Stimulated activated CD4-positive, alpha-beta T cell treated with anti-CD3 and anti-CD28 coated beads, TNF-alpha, amount 100 ng/mL, for 4 hours (primary cell): ENCODE measurements at regions not wholly inside any gene's neighbourhood (a gene's known extent, or its start where the extent isn't known, plus 50 kb on each side); places are given as distances from the start of the nearest gene placed in this dataset.
"Not testable (repeated sequence)": the region's sequence is repeated elsewhere in the genome, so short reads cannot be mapped to it uniquely, and the experiment has no call there.

Experiments used
- DNase-seq, 3 experiments: peaks; one replicate each; pipeline ENCODE4 v3.0.0-alpha.2; 2020; ENCODE audit warnings: low read depth in 3 of 3

- DNase-seq, result peak in 1 of 3 experiments; percentile 5
Measured at GRCh38 chr1:185439727-185440415, 122.8 kb upstream of the IVNS1ABP start.

GRCh38 chr1:185438936-185439335 is 121.9 kb upstream of the IVNS1ABP start:
- no peak for DNase-seq

DNA sequence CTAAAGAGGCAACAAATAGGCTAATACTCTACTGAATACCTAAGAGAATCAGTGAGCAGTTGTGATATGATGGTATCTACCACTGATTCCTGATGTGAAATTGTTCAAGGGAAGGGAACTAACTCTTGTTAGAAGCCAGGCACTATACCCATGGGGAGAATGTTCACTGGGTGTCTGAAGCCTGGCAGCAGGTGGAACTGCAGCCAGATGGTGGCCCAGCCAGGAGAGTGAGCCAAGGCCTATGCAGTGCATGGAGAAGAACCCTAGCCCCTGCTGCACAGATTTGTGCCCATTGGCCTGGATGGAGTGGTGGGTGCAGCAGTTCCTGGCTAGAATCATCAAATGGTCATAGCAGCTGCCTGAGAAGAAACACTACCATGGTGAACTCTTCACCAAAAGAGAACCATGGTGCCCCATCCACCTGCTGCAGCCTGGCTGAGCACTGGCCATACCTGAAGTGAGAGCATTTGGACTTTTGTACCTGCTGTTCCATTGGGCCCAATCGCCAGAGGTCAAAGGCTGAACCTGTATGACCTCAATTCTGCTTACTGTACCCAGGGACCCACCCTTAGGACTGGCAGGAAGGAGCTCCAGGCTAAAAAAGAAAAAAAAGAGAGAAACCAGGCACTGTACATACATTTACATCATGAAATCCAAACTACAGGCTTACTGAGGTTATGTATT is 118.8 kb upstream of the IVNS1ABP start:
- no peak for DNase-seq

DNA sequence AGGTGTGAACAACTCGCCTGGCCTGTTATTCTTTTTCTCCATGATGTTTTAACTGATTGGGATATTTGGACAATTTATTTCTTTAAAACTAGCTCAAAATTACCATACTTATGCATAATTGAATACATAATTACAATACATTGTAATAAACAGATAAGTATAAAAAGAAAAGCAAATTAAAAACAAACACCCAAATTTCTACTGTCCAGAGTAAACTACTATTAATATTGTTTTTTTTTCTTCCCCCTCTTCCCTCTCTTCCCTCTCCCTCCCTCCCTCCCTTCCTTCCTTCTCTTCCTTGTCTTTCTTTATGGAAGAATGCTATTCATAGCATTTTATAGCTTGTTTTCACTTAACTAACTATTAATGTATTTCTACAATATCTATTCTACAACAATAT is 117.7 kb upstream of the IVNS1ABP start:
- DNase-seq, result no peak

DNA sequence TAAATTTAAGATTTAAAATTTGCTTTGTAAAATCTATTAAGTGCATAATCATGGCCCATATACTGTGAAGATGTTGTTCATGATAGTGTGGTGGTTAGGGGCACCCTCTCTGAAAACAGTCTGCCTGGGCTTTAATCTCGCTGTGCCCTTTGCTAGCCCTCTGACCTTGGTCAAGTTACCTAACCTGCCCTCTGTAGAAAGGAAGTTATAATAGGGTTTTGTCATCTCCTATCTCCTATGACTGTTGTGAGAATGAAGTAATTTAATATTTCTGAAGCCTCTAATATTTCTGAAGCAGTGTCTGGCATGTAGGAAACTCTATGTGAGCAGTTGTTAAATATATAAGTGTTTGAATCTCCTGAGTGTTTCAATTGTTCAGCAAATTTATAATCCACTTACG is 116.6 kb upstream of the IVNS1ABP start:
- DNase-seq, result no peak

GRCh38 chr1:185432948-185433347 is 115.9 kb upstream of the IVNS1ABP start:
- DNase-seq, result no peak

GRCh38 chr1:185431612-185432011 is 114.6 kb upstream of the IVNS1ABP start:
- no peak for DNase-seq

DNA sequence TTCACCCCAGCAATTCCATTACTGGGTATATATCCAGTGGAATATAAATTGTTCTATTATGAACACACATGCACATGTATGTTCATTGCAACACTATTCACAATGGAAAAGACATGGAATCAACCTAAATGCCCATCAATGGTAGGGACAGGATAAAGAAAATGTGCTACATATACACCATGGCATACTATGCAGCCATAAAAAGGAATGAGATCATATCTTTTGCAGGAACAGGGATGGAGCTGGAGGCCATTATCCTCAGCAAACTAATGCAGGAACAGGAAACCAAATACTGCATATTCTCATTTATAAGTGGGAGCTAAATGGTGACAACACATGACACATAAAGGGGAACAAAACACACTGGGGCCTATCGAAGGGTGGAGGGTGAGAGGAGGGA is 112.6 kb upstream of the IVNS1ABP start:
- not testable (repeated sequence) for DNase-seq

- no peak for DNase-seq
Measured at GRCh38 chr1:185427776-185428175, 110.7 kb upstream of the IVNS1ABP start.

GRCh38 chr1:185427264-185427663 is 110.2 kb upstream of the IVNS1ABP start:
- DNase-seq, result no peak

- no peak for DNase-seq
Measured at GRCh38 chr1:185426848-185427247, 109.8 kb upstream of the IVNS1ABP start.

GRCh38 chr1:185425163-185425562 is 108.1 kb upstream of the IVNS1ABP start:
- DNase-seq, result no peak

DNA sequence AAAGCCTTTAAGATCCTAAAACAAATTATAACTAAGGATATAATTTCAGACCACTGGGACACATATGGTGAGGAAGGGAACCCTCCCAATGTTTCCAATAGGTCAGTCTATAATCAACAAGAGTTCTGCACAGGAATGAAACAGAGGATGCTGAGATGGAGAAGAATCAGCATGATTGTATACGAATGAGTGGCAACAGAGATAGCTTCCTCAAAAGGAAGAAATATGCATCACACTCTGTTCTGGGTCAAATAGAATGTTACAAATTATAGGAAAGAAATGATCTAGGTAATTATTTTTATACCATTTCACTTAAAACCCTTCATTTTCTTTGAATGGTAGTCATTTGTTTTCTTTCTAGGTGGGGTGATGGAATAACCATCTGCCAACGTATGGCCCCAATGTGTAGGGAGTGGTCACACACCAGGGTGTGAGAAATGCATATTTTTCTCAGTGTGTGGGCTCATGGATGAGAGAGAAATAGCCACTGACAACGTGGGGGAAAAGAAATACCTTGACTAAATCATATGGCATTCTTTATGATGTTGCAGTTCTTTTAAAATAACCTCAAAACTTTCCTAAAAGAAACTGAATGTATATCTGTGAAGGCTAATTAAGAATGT is 104.6 kb upstream of the IVNS1ABP start:
- DNase-seq, result no peak

GRCh38 chr1:185420588-185421081 is 103.6 kb upstream of the IVNS1ABP start:
- DNase-seq, result no peak

DNA sequence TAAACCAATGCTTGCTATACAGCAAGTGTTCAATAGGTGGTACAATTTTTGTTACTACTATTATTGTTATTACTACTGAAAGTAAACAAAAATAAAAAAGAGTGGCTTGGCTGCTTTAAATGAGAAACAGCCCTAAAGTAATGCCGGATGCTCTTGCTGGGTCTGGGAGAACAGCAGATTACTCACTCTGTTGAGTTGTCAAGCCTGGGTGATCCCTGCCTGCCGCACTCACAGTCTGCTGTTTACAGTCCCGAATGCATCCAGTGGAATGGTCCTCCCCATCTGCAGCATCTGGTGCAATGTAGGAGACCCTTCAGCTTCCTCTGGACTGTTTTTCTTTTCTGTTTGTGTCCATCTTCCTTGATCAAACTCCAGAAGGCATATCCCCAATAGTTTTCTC is 102.7 kb upstream of the IVNS1ABP start:
- DNase-seq, result no peak

- DNase-seq, result no peak
Measured at GRCh38 chr1:185418472-185418871, 101.4 kb upstream of the IVNS1ABP start.

GRCh38 chr1:185412385-185413087 is 95.5 kb upstream of the IVNS1ABP start:
- DNase-seq, result no peak

- DNase-seq, result no peak
Measured at GRCh38 chr1:185409763-185410528, 92.9 kb upstream of the IVNS1ABP start.

DNA sequence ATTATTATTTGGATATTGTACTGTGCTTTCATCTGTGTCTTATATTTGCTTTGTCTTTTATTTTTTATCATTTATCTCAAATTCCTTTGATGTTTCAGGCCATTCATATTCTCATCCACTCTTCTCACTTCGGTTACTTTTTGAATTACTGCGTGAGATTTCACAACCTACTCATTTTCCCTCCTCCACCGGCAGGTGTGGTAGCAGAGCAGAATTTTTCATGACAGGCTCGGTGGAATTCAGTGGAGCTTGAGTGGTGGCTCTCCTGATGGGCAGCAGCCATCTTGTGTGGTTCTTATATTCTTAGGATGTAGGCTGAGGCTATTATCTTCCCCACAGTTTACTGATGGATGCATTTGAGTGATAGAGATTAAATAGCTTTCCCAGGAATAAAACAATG is 92.3 kb upstream of the IVNS1ABP start:
- no peak for DNase-seq

GRCh38 chr1:185408700-185409270 is 91.7 kb upstream of the IVNS1ABP start:
- DNase-seq, result no peak

- DNase-seq, result no peak
Measured at GRCh38 chr1:185406691-185407009, 89.6 kb upstream of the IVNS1ABP start.
